ENCODE measurements at regions not wholly inside any gene's neighbourhood (a gene's known extent, or its start where the extent isn't known, plus 50 kb on each side); places are given as distances from the start of the nearest gene placed in this dataset.

GRCh38 chr13:111511219-111511732 is 190.8 kb downstream of the TEX29 start:
- TF ChIP-seq, protein P1, sequence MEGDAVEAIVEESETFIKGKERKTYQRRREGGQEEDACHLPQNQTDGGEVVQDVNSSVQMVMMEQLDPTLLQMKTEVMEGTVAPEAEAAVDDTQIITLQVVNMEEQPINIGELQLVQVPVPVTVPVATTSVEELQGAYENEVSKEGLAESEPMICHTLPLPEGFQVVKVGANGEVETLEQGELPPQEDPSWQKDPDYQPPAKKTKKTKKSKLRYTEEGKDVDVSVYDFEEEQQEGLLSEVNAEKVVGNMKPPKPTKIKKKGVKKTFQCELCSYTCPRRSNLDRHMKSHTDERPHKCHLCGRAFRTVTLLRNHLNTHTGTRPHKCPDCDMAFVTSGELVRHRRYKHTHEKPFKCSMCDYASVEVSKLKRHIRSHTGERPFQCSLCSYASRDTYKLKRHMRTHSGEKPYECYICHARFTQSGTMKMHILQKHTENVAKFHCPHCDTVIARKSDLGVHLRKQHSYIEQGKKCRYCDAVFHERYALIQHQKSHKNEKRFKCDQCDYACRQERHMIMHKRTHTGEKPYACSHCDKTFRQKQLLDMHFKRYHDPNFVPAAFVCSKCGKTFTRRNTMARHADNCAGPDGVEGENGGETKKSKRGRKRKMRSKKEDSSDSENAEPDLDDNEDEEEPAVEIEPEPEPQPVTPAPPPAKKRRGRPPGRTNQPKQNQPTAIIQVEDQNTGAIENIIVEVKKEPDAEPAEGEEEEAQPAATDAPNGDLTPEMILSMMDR (IDR thresholded peaks at IDR 0.05; ENCODE audit: low read length) = no peak
- TF ChIP-seq EZH2 (optimal IDR thresholded peaks at IDR 0.05; ENCODE audit: low read depth, low read length) (no peak), EZH2phosphoT487 (IDR thresholded peaks at IDR 0.05; ENCODE audit: low read length) (no peak)
